GM12878 (cell line): ENCODE measurements at regions not wholly inside any gene's neighbourhood (a gene's known extent, or its start where the extent isn't known, plus 50 kb on each side); places are given as distances from the start of the nearest gene placed in this dataset.

Source experiments
- ATAC-seq: fragments of 200-7000 bp; cut with Tn5 transposase; 3 replicates; pipeline ENCODE4 v1.9.1; 2020; ENCODE audit warnings: mild to moderate bottlenecking, moderate library complexity
- BruUV-seq: library from RNA; stranded (reverse); fragments of 400-500 nt; replicated peaks from 2 replicates; lab custom pipeline; 2021; lab: Mats Ljungman, UMichigan
- CTCF ChIA-PET: fragments of 300-600 bp; sonication (Branson Sonifier 250); formaldehyde crosslinking; extraction: SDS; loops from one replicate; lab custom pipeline; 2021; ENCODE audit warnings: inconsistent platforms; lab: Yijun Ruan, JAX
- POLR2A ChIA-PET: fragments of 350-600 bp; formaldehyde crosslinking; extraction: SDS; loops from one replicate; lab custom pipeline; 2021; ENCODE audit warnings: inconsistent platforms; lab: Charles Lee
- RAD21 ChIA-PET: fragments of 300-600 bp; sonication (Branson Sonifier 250); formaldehyde crosslinking; loops from one replicate; lab custom pipeline; 2023; ENCODE audit warnings: antibody characterized with exemption; ENCODE audit not compliant: unreplicated experiment; lab: Charles Lee
- SMC1A ChIA-PET: fragments of 300-600 bp; sonication (Branson Sonifier 250); formaldehyde crosslinking; loops from one replicate; lab custom pipeline; 2023; ENCODE audit not compliant: unreplicated experiment, uncharacterized antibody; lab: Charles Lee
- DNase-seq: peaks from one replicate; pipeline ENCODE4 v3.0.0-alpha.2; 2011; ENCODE audit warnings: low read depth, low spot score
- FAIRE-seq: peaks from 3 replicates; lab custom pipeline; 2011; peaks lifted over from hg19 to GRCh38; lab: Jason Lieb, UNC
- H2AFZ ChIP-seq: 2 replicates; pipeline ENCODE4 v1.6.0; 2011; ENCODE audit warnings: low read depth, low read length, control low read depth; ENCODE audit not compliant: control insufficient read depth
- H3K27ac ChIP-seq: 2 replicates; pipeline ENCODE4 v1.5.1; 2011; ENCODE audit warnings: control low read depth; ENCODE audit not compliant: control insufficient read depth, insufficient read depth
- H3K27me3 ChIP-seq, 2 experiments: replicated peaks in 1 of 2; 2 replicates each; pipeline versions ENCODE4 v1.6.0 to v1.6.1; 2011; ENCODE audit warnings: low read length in 1 of 2; ENCODE audit not compliant: control insufficient read depth in 2 of 2, insufficient read depth in 2 of 2
- H3K36me3 ChIP-seq, 2 experiments: 2 replicates each; pipeline ENCODE4 v1.5.1; 2011; ENCODE audit warnings: low read length in 1 of 2; ENCODE audit not compliant: control insufficient read depth in 2 of 2, insufficient read depth in 2 of 2
- H3K4me1 ChIP-seq: 2 replicates; pipeline ENCODE4 v1.6.1; 2011; ENCODE audit warnings: mild to moderate bottlenecking, low read length, moderate library complexity, mixed read lengths; ENCODE audit not compliant: control insufficient read depth, insufficient read depth
- H3K4me2 ChIP-seq: 2 replicates; pipeline ENCODE4 v1.6.0; 2011; ENCODE audit warnings: control low read depth; ENCODE audit not compliant: control insufficient read depth, insufficient read depth
- H3K4me3 ChIP-seq: fragments of 200-600 bp; sonication (generic); 2 replicates; pipeline ENCODE4 v1.5.1; 2016
- H3K79me2 ChIP-seq: 2 replicates; pipeline ENCODE4 v1.6.0; 2011; ENCODE audit warnings: low read length; ENCODE audit not compliant: control insufficient read depth, insufficient read depth
- H3K9ac ChIP-seq: 2 replicates; pipeline ENCODE4 v1.8.0; 2011; ENCODE audit warnings: low read length, control low read depth, mixed read lengths; ENCODE audit not compliant: control insufficient read depth, insufficient read depth
- H3K9me3 ChIP-seq: replicated peaks from 3 replicates; pipeline ENCODE4 v1.5.1; 2011; ENCODE audit warnings: mild to moderate bottlenecking, low read length; ENCODE audit not compliant: control insufficient read depth, insufficient read depth
- H4K20me1 ChIP-seq: 2 replicates; pipeline ENCODE4 v1.6.0; 2011; ENCODE audit not compliant: control insufficient read depth, insufficient read depth
- BCLAF1 ChIP-seq: fragments of 450-650 bp; IDR thresholded peaks from 2 replicates; pipeline ENCODE4 v1.6.1; 2017; ENCODE audit warnings: antibody characterized with exemption, mild to moderate bottlenecking, moderate library complexity
- E4F1 ChIP-seq: fragments of 450-650 bp; IDR thresholded peaks from 2 replicates; pipeline ENCODE4 v1.6.1; 2018; ENCODE audit warnings: borderline replicate concordance, mild to moderate bottlenecking; ENCODE audit not compliant: partially characterized antibody
- ELK1 ChIP-seq: IDR thresholded peaks from 2 replicates; pipeline ENCODE4 v1.6.1; 2012; ENCODE audit warnings: low read depth, low read length, improper control_type of control experiment
- JUND ChIP-seq: IDR thresholded peaks from 2 replicates; pipeline ENCODE4 v1.6.1; 2012; ENCODE audit warnings: low read depth, mild to moderate bottlenecking, low read length, improper control_type of control experiment, moderate library complexity
- KLF5 ChIP-seq: fragments of 450-650 bp; IDR thresholded peaks from 2 replicates; pipeline ENCODE4 v1.6.1; 2014; ENCODE audit warnings: mild to moderate bottlenecking; ENCODE audit not compliant: partially characterized antibody
- MAX ChIP-seq: IDR thresholded peaks from 2 replicates; pipeline ENCODE4 v1.6.1; 2012; ENCODE audit warnings: low read depth, low read length, improper control_type of control experiment
- MLLT1 ChIP-seq: fragments of 450-650 bp; IDR thresholded peaks from 2 replicates; pipeline ENCODE4 v1.6.1; 2016; ENCODE audit warnings: mild to moderate bottlenecking
- NFXL1 ChIP-seq: fragments of 450-650 bp; IDR thresholded peaks from 2 replicates; pipeline ENCODE4 v1.6.1; 2017; ENCODE audit warnings: antibody characterized with exemption, mild to moderate bottlenecking, borderline replicate concordance
- NFYA ChIP-seq: IDR thresholded peaks from 2 replicates; pipeline ENCODE4 v1.6.1; 2011; ENCODE audit warnings: low read depth, mild to moderate bottlenecking, low read length, improper control_type of control experiment, borderline replicate concordance
- POLR2A ChIP-seq: IDR thresholded peaks from 2 replicates; pipeline ENCODE4 v1.6.1; 2011; ENCODE audit warnings: low read depth, mild to moderate bottlenecking, low read length
- STAT1 ChIP-seq: fragments of 450-650 bp; conservative IDR thresholded peaks from 2 replicates; pipeline ENCODE4 v1.6.1; 2014; ENCODE audit warnings: antibody characterized with exemption, mild to moderate bottlenecking
- ZSCAN29 ChIP-seq: fragments of 450-650 bp; IDR thresholded peaks from 2 replicates; pipeline ENCODE4 v1.6.1; 2017; ENCODE audit warnings: mild to moderate bottlenecking, moderate library complexity
- WGBS: methylation state at CpG from one replicate; pipeline ENCODE4 v1.1.6; 2016; ENCODE audit warnings: low lambda C conversion rate; ENCODE audit not compliant: insufficient replicate concordance, insufficient coverage; ENCODE audit errors: missing lambda C conversion rate; 5-methylcytosine and 5-hydroxymethylcytosine counted together
- in situ Hi-C: fragments of 300-500 bp; cut with MboI; formaldehyde crosslinking; loops from 9 replicates; pipeline ENCODE4 v1.14.3; 2018; ENCODE audit warnings: mixed read lengths
- intact Hi-C: fragments of 100-400 bp; cut with micrococcal nuclease; formaldehyde crosslinking; loops from one replicate; pipeline ENCODE4 v1.14.2; 2022; ENCODE audit not compliant: unreplicated experiment
- TF ChIP-seq, protein P1 (sequence below): fragments of 450-650 bp; IDR thresholded peaks from 2 replicates; pipeline ENCODE4 v1.6.1; 2018; ENCODE audit warnings: mild to moderate bottlenecking, low read depth, moderate library complexity; ENCODE audit not compliant: partially characterized antibody

GRCh38 chr9:1702701-1703100 is 312.4 kb upstream of the SMARCA2 start:
- no peak for DNase-seq
- SMC1A ChIA-PET: interaction anchor here (0.8 kb wide), 1 partner anchor 12 kb away, joined by 3 read pairs; no protein-coding TSS in a partner anchor
- no peak for TF ChIP-seq ZSCAN29
- no peak for TF ChIP-seq NFYA
- no peak for TF ChIP-seq KLF5
- TF ChIP-seq MAX: no peak
- TF ChIP-seq ELK1: no peak
- TF ChIP-seq NFXL1: no peak
- no peak for TF ChIP-seq POLR2A
- TF ChIP-seq MLLT1: no peak
- TF ChIP-seq BCLAF1: no peak
- TF ChIP-seq JUND: no peak
- TF ChIP-seq, protein P1, sequence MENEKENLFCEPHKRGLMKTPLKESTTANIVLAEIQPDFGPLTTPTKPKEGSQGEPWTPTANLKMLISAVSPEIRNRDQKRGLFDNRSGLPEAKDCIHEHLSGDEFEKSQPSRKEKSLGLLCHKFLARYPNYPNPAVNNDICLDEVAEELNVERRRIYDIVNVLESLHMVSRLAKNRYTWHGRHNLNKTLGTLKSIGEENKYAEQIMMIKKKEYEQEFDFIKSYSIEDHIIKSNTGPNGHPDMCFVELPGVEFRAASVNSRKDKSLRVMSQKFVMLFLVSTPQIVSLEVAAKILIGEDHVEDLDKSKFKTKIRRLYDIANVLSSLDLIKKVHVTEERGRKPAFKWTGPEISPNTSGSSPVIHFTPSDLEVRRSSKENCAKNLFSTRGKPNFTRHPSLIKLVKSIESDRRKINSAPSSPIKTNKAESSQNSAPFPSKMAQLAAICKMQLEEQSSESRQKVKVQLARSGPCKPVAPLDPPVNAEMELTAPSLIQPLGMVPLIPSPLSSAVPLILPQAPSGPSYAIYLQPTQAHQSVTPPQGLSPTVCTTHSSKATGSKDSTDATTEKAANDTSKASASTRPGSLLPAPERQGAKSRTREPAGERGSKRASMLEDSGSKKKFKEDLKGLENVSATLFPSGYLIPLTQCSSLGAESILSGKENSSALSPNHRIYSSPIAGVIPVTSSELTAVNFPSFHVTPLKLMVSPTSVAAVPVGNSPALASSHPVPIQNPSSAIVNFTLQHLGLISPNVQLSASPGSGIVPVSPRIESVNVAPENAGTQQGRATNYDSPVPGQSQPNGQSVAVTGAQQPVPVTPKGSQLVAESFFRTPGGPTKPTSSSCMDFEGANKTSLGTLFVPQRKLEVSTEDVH: no peak
- TF ChIP-seq E4F1: no peak
- TF ChIP-seq STAT1: no peak

More at GRCh38 chr9:1702701-1703100, 312.4 kb upstream of the SMARCA2 start:
- Histone ChIP-seq H3K27me3 (no peaks in the 10 kb centered on the region), H3K4me3 (no peak overlapping the region), H3K27ac (no peak overlapping the region), H3K4me1 (no peaks in the 10 kb centered on the region), H3K79me2 (no peaks in the 10 kb centered on the region), H2AFZ (no peak overlapping the region), H3K9ac (no peak overlapping the region), H3K9me3 (no peaks in the 10 kb centered on the region; the same call in 2 of the 3 replicates), H4K20me1 (no peaks in the 10 kb centered on the region), H3K4me2 (no peak overlapping the region), H3K36me3 (no peaks in the 10 kb centered on the region)
- BruUV-seq: no TSS peak
- ChIA-PET POLR2A (no interaction called here), RAD21 (interaction anchor here (0.6 to 1.1 kb wide), 3 partner anchors 133 to 378 kb away, joined by 3 read pairs; no protein-coding TSS in a partner anchor), CTCF (interaction anchor here (0.8 to 2.4 kb wide), 3 partner anchors 135 to 385 kb away, joined by 3 to 7 read pairs (median 4); no protein-coding TSS in a partner anchor)
- ATAC-seq: no peak
- WGBS: 11% methylated on average over 3 of the region's 3 CpGs
- intact Hi-C loops: no loop called here
- in situ Hi-C loops: no loop called here
- no peak for FAIRE-seq
